ENCODE measurements at regions not wholly inside any gene's neighbourhood (a gene's known extent, or its start where the extent isn't known, plus 50 kb on each side); places are given as distances from the start of the nearest gene placed in this dataset.

- DNase-seq (ENCODE audit: low read depth in 2 of 2, low spot score in 1 of 2) = no peak
These were observed 95.1 kb downstream of the FASLG start for GRCh38 chr1:172753964-172754363.

DNA sequence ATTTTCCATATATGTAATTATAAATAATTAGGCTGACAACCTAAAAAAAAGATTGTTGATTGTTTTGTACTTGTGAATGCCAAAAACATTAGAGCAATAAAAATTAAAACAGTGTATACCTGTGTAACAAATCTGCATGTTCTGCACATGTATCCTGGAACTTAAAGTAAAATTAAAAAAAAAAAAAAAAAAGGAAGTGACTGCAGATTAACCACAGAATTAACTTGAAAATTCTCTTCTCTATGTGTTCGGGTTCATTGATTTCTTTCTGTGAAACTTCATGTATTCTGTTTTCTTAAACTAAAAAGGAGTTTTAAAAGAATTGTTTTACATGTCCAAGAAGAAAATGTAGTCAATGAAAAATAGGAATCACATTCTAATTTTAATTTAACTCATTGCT lies 95.7 kb downstream of the FASLG start:
- DNase-seq (ENCODE audit: low read depth in 2 of 2, low spot score in 1 of 2) = no peak

GRCh38 chr1:172755099-172755498 lies 96.2 kb downstream of the FASLG start:
- DNase-seq (ENCODE audit: low read depth in 2 of 2, low spot score in 1 of 2) = no peak

DNA sequence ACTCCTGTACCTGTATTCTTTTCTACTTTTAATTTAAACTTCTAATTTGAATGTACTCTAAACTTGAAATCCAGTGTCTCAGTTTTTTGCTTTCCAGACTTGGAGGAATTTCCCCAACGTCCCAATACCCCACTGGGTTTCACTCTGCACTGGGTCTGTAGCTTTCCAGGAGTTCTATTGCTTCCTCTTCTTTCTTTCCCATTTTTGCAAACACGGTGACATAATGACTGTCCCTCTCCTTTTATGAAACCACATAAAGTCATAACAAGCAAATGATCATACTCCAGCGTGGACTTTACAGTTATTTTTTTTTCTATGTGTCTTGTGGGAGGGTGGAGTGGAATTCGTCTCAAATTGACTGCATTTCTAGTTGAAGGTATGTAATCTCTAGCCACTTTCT lies 97.1 kb downstream of the FASLG start:
- DNase-seq (ENCODE audit: low read depth in 2 of 2, low spot score in 1 of 2) = no peak

DNA sequence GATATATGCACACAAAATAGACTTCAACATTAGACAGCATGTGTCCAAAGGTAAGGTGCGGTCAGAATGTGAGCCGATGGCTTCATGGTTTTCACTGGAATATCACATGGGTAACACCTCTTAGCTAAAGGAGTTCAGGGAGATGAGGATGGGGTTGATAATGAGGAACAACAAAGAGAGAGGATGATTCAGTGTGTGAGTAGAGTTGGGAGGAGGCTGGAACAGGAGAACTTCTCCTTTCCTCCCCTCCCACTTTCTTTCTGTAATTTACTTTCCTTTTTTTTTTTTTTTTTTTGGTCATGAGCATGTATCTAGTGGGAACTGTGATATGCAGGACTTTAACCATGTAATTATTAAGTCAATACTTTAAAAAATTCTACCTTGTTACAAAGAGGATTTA lies 99.4 kb downstream of the FASLG start:
- DNase-seq (ENCODE audit: low read depth in 2 of 2, low spot score in 1 of 2) = no peak

- no peak for DNase-seq (ENCODE audit: low read depth in 2 of 2, low spot score in 1 of 2)
These were observed 101.2 kb downstream of the FASLG start for GRCh38 chr1:172760121-172760520.

DNA sequence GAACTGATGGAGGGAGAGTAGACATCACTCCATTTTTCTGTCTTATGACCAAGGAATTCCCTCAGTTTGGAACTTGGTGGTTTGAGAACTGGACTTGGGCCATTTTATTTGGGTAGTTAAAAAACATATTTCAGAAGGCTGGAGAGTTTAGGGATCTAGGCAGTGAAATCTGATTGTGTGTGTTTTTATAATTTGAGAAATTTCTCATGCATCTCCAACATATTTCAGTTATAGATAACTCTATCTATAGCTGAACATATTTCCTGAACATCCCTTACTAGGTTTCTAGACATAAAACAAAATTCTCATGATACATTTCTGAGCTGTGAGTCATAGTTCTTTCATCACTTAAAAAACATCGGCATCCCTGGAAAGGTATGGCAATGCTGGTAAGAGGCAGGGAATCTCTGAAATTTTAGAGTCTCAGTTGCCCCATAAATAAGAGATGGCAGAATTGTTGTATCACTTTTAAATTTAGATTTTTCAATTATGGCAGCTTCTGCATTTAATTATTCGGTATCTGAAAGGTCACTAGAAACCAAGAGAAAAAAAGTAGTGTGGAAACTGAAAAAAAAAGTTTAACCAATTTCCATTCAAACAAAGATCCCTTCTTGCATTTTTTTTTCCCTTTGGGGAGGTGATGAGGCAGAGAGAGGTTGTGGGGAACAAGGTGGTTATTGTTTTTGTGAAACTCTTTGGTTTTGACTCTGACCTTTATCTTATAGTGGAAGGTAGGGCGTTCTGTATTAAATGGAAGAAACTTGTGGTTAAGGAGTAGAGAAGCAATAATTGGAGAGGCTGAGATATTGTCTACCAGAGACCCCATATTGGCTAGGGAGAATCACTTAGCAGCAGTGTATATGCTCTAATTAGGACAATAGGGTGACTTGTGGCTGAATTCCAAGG lies 102.9 kb downstream of the FASLG start:
- DNase-seq (ENCODE audit: low read depth in 2 of 2, low spot score in 1 of 2) = no peak

DNA sequence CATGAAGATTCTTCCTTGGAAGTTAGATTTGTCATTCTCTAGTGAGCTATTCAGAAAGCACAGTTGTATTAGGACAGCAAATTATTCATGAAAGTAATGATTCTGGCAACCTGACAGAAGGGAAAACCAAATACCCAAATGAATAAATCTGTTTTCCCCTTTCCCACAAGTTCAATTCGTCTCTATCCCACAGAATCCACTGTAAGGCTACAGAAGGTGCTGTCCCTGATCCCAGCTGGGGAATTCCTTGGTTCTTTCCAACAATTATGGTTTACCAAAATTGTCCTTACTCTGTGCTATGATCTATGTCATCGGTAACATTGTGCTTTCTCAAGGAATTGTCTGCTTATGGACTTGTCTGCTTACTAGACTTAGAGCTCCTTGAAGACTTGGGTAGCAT lies 104.2 kb downstream of the FASLG start:
- no peak for DNase-seq (ENCODE audit: low read depth in 2 of 2, low spot score in 1 of 2)

DNA sequence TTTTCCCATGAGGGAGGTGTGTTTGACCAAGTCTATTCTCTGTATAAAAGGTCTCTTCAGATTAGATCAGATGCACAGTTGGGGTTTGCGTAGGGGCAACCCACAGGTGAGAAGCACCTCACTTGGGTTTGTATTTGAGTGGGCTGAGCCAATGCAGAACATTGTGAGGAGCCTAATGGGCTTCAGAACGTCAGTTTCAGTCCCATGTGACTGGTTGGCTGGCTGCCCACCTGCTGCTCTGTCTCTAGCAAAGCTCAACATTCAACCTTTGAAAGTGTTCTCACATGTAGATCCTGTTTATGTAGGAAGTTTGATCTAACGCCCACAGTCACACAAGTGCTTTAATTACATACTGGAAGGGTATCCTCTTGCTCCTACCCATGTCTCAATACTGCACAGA lies 105.5 kb downstream of the FASLG start:
- DNase-seq (ENCODE audit: low read depth in 2 of 2, low spot score in 1 of 2) = no peak

GRCh38 chr1:172766462-172766861 lies 107.6 kb downstream of the FASLG start:
- DNase-seq (ENCODE audit: low read depth in 2 of 2, low spot score in 1 of 2) = no peak

DNA sequence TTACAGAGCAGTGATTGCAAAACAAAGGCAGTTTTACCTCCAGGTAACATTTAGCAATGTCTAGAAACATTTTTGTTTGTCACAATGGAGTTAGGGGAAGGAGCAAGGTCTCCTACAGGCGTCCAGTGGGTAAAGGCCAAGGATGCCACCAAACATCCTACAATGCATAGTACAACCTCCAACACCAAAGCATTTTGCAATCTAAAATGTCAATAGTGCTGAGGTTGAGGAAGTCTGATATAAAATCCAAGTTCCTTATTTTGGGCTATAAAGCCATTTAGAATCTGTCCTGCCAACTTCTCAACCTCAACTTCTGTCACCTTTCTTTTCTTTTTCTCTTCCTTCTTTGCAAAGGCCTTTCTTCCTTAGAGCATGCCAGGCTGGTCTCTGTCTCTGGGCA lies 111.2 kb downstream of the FASLG start:
- no peak for DNase-seq (ENCODE audit: low read depth in 2 of 2, low spot score in 1 of 2)

- DNase-seq (ENCODE audit: low read depth in 2 of 2, low spot score in 1 of 2) = no peak
These were observed 115.7 kb downstream of the FASLG start for GRCh38 chr1:172774561-172774960.

DNA sequence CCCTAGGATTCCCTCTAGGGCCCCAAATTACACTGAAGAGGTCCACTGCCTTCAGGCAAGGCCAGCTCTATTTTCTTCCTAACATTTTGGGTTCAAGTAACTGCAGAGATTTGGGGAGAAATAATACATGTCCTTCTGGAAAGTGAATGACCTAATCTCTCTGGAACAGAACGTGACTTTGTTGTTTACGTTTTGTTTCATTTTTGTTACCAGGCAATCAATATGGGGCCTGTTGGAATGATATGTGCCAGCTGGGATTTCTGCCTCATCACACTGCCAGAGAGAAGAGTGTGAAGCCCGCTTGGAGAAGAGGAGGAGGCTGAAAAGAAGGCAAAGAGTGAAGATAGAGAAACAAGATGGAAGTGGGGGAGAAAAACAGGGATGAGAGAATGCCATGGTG lies 116.7 kb downstream of the FASLG start:
- no peak for DNase-seq (ENCODE audit: low read depth in 2 of 2, low spot score in 1 of 2)

GRCh38 chr1:172776071-172776470 lies 117.2 kb downstream of the FASLG start:
- no peak for DNase-seq (ENCODE audit: low read depth in 2 of 2, low spot score in 1 of 2)

DNA sequence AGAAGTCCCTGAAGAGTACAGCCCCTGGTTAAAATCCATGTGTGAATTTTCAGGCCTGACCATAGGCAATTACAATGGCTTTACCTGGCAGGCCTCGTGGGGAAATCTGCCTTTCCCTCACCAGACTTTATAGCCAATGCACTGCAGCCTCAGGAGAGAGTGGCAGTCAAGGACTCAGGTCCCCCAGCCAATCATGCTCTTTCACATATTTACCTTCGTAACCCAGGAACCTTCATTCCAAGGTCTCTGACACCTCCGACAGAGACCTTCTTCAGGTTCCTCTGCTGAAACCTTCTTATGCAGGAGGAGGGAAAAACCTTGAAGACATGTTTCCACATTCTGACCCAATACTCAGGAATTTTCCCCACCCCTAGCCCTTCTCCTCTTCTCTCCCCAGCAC lies 118.9 kb downstream of the FASLG start:
- DNase-seq (ENCODE audit: low read depth in 2 of 2, low spot score in 1 of 2) = no peak

DNA sequence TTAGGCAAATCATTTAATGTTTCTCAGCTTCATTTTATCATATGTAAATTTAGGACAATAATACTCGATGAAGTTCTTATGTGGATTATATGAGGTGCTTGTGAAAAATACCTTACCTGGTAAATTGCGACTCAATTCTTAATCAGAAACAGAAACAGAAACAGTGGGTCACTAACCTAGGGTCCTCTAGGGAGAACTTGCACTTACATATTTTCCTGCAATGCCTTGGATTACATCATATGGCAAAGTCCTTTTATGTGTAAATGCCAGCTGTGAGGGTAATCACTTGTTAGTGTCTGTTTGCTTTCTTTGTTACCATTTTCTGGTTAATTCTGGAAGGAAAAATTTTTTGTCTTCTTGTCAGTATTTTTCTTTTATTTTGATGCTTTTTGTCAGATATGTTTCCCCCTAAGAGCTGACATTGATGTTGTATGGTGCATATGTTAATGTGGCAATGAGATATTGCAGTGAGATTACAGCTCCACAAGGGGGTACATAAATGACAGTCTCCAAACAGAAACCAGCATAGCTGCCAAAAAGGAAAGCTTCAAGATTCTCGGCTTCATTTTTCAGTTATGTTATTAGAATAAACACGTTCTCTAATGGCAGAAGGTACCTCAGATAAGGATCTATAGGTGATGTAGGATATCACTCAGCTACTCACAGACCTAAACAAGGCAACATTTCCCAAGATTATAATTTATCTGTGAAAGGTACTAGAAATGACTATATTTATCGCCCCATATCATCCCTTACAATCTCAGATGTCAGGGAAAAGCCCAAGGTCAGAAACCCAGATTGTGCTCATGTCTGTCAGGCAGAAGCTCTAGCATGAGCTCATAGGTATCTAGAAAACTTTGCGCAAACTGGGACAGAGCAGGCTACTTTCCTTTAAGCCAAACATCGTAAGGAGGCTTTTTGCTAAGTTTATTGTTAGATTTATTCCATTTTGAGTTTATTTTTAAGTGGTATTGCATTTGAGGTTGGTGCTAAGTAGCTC lies 119.9 kb downstream of the FASLG start:
- DNase-seq (ENCODE audit: low read depth in 2 of 2, low spot score in 1 of 2) = no peak

GRCh38 chr1:172779491-172779890 lies 120.6 kb downstream of the FASLG start:
- no peak for DNase-seq (ENCODE audit: low read depth in 2 of 2, low spot score in 1 of 2)

GRCh38 chr1:172781513-172782140 lies 122.7 kb downstream of the FASLG start:
- DNase-seq (ENCODE audit: low read depth in 2 of 2, low spot score in 1 of 2) = no peak

GRCh38 chr1:172789840-172790239 lies 130.9 kb downstream of the FASLG start:
- DNase-seq (ENCODE audit: low read depth in 2 of 2, low spot score in 1 of 2) = no peak

DNA sequence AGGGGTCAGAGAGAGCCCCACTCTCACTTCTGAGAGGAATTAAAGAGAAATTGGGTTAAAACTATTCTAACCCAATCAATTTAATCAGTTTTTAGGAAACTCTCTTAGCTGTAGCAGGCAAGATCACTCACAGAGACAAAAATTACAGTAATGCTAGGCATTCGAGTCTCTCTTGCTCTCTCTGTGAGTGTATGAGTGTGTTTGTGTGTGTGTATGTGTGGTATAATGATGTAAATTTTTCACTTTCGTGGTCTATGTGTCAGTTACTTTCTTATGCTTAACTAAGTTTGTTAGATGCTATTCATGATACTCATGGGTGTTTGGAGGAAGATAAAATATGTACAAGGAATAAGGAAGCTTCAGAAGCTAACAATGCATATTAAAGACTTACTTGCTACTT lies 131.3 kb downstream of the FASLG start:
- DNase-seq (ENCODE audit: low read depth in 2 of 2, low spot score in 1 of 2) = no peak

DNA sequence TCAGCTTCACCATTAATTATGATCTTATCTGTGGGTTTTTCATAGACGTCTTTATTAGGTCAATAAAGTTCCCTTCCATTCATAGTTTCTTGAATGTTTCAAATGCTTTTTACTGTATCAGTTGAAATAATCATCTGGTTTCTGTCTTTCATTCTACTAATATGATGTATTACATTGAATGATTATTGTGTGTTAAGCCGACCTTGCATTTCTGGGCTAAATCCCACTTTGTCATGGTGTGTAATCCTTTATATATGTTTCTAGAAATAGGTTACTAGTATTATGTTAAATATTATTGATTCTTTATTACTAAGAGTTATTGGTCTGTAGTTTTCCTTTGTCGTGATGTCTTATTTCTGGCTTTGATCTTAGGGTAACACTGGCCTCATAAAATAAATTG lies 134.9 kb downstream of the FASLG start:
- no peak for DNase-seq (ENCODE audit: low read depth in 2 of 2, low spot score in 1 of 2)

GRCh38 chr1:172795741-172796140 lies 136.8 kb downstream of the FASLG start:
- DNase-seq (ENCODE audit: low read depth in 2 of 2, low spot score in 1 of 2) = no peak
